OCI-LY1 (cell line): ENCODE measurements at regions not wholly inside any gene's neighbourhood (a gene's known extent, or its start where the extent isn't known, plus 50 kb on each side); places are given as distances from the start of the nearest gene placed in this dataset.

ENCODE experiments used
- H2AFZ ChIP-seq: fragments of 200-600 bp; sonication (generic), shearing (Covaris generic); 2 replicates; pipeline ENCODE4 v1.6.0; 2014; ENCODE audit warnings: antibody characterized with exemption, mild to moderate bottlenecking, low read length
- H3F3A ChIP-seq: fragments of 200-600 bp; sonication (generic), shearing (Covaris generic); 2 replicates; pipeline ENCODE4 v1.6.0; 2014; ENCODE audit warnings: mild to moderate bottlenecking, antibody characterized with exemption, low read length, moderate library complexity; ENCODE audit not compliant: insufficient read depth
- H3K27ac ChIP-seq: fragments of 200-600 bp; sonication (generic); 2 replicates; pipeline ENCODE4 v1.5.1; 2014; ENCODE audit warnings: low read length, mixed run types, mild to moderate bottlenecking, low read depth; ENCODE audit not compliant: poor library complexity, severe bottlenecking
- H3K27me3 ChIP-seq: fragments of 200-600 bp; sonication (generic); 2 replicates; pipeline ENCODE4 v1.6.0; 2014; ENCODE audit warnings: antibody characterized with exemption, mild to moderate bottlenecking, low read length, moderate library complexity; ENCODE audit not compliant: insufficient read depth
- H3K36me3 ChIP-seq: fragments of 200-600 bp; sonication (generic); 2 replicates; pipeline ENCODE4 v1.6.1; 2014; ENCODE audit warnings: mild to moderate bottlenecking, antibody characterized with exemption, low read length, moderate library complexity, mixed read lengths; ENCODE audit not compliant: insufficient read depth
- H3K4me1 ChIP-seq: fragments of 200-600 bp; sonication (generic); 2 replicates; pipeline ENCODE4 v1.5.1; 2014; ENCODE audit warnings: mild to moderate bottlenecking, low read length, moderate library complexity; ENCODE audit not compliant: insufficient read depth, severe bottlenecking
- H3K4me2 ChIP-seq: fragments of 200-600 bp; sonication (generic), shearing (Covaris generic); 2 replicates; pipeline ENCODE4 v1.6.1; 2014; ENCODE audit warnings: low read length
- H3K4me3 ChIP-seq: fragments of 200-600 bp; sonication (generic); 2 replicates; pipeline ENCODE4 v1.5.1; 2014; ENCODE audit warnings: low read length, low read depth, mild to moderate bottlenecking, mixed read lengths; ENCODE audit not compliant: poor library complexity, severe bottlenecking
- H3K79me2 ChIP-seq: fragments of 200-600 bp; shearing (Covaris generic); 2 replicates; pipeline ENCODE4 v1.6.1; 2016; ENCODE audit warnings: mixed run types, low read length, mixed read lengths; ENCODE audit not compliant: insufficient read depth
- H3K9ac ChIP-seq: fragments of 200-600 bp; sonication (generic), shearing (Covaris generic); 2 replicates; pipeline ENCODE4 v1.6.1; 2014; ENCODE audit warnings: mild to moderate bottlenecking, low read length, mixed read lengths
- H3K9me2 ChIP-seq: fragments of 200-600 bp; sonication (generic), shearing (Covaris generic); 2 replicates; pipeline ENCODE4 v1.6.1; 2014; ENCODE audit warnings: low read depth, mild to moderate bottlenecking, low read length, mixed read lengths
- H3K9me3 ChIP-seq: fragments of 200-600 bp; shearing (Covaris generic); 2 replicates; pipeline ENCODE4 v1.6.1; 2014; ENCODE audit warnings: low read length, mixed read lengths
- H4K20me1 ChIP-seq: fragments of 200-600 bp; sonication (generic), shearing (Covaris generic); 2 replicates; pipeline ENCODE4 v1.6.0; 2016; ENCODE audit warnings: mild to moderate bottlenecking, low read length; ENCODE audit not compliant: insufficient read depth
- EZH2 ChIP-seq: fragments of 200-600 bp; sonication (generic), shearing (Covaris generic); IDR thresholded peaks from 2 replicates; pipeline ENCODE4 v1.8.0; 2017; ENCODE audit warnings: borderline replicate concordance, mixed run types, mild to moderate bottlenecking, antibody characterized with exemption, low read length, moderate library complexity, mixed read lengths
- TF ChIP-seq, protein P1 (sequence below): fragments of 200-600 bp; sonication (generic), shearing (Covaris generic); IDR thresholded peaks from 2 replicates; pipeline ENCODE4 v1.5.1; 2017; ENCODE audit warnings: mild to moderate bottlenecking, antibody characterized with exemption, low read length, moderate library complexity, mixed read lengths

GRCh38 chr14:60357551-60358149 lies 108.6 kb downstream of the PPM1A start:
- Histone ChIP-seq H2AFZ (no peak overlapping the region), H3K4me1 (peaks cover 22% of the 10 kb centered on the region), H3K36me3 (no peaks in the 10 kb centered on the region), H3K27me3 (no peaks in the 10 kb centered on the region), H3K4me3 (no peak overlapping the region), H3K9me2 (no peaks in the 10 kb centered on the region), H3K79me2 (no peaks in the 10 kb centered on the region), H4K20me1 (no peaks in the 10 kb centered on the region), H3K4me2 (no peak overlapping the region), H3K9me3 (no peaks in the 10 kb centered on the region), H3F3A (no peaks in the 10 kb centered on the region), H3K27ac (no peak overlapping the region), H3K9ac (no peak overlapping the region)
- TF ChIP-seq, protein P1, sequence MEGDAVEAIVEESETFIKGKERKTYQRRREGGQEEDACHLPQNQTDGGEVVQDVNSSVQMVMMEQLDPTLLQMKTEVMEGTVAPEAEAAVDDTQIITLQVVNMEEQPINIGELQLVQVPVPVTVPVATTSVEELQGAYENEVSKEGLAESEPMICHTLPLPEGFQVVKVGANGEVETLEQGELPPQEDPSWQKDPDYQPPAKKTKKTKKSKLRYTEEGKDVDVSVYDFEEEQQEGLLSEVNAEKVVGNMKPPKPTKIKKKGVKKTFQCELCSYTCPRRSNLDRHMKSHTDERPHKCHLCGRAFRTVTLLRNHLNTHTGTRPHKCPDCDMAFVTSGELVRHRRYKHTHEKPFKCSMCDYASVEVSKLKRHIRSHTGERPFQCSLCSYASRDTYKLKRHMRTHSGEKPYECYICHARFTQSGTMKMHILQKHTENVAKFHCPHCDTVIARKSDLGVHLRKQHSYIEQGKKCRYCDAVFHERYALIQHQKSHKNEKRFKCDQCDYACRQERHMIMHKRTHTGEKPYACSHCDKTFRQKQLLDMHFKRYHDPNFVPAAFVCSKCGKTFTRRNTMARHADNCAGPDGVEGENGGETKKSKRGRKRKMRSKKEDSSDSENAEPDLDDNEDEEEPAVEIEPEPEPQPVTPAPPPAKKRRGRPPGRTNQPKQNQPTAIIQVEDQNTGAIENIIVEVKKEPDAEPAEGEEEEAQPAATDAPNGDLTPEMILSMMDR: no peak

DNA sequence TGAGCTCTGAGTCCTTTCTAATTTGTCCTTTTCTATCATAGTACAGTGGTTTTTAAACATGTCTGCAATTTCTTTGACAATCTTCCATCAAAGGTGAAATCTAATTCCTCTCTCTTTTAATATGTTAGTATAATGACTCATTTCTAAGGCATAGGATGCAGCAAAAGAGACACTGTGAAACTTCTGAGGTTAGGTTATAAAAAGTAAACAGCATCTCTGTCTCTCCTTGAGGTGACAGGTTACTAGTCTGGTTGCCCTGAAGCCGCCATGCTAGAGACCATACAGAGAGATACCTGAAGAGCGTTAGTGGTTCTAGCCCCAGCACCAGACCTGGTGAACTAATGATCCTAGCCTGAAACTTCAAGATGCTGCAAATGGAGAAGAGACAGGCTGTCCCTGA lies 114.3 kb downstream of the PPM1A start:
- Histone ChIP-seq H2AFZ (no peak overlapping the region), H3K9ac (no peak overlapping the region), H3K9me2 (no peaks in the 10 kb centered on the region), H3K27ac (no peak overlapping the region), H4K20me1 (no peaks in the 10 kb centered on the region), H3F3A (no peaks in the 10 kb centered on the region), H3K4me3 (no peak overlapping the region), H3K79me2 (no peaks in the 10 kb centered on the region), H3K27me3 (no peaks in the 10 kb centered on the region), H3K9me3 (no peaks in the 10 kb centered on the region), H3K4me1 (no peaks in the 10 kb centered on the region), H3K36me3 (no peaks in the 10 kb centered on the region), H3K4me2 (no peak overlapping the region)
- no peak for TF ChIP-seq EZH2
- TF ChIP-seq, protein P1: no peak

DNA sequence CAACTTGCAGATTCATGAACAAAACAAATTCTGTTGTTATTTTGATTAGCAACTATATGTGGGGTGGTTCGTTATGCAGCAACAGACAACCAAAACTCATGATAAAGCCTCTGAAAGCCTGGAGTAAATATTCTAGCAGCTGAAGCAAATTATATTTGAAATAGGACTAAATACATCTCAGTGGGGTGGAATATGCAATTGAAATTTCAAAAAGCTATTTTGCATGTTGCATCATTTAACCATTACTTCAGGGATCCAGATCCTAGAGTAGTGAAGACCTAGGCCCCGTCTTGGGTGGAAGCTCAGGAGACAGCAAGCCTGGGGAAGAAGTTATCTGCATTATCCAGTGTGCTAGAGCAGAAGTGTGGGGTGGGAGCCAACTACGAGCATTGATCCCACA lies 114.7 kb downstream of the PPM1A start:
- Histone ChIP-seq H3K4me1 (no peaks in the 10 kb centered on the region), H3K36me3 (no peaks in the 10 kb centered on the region), H3K4me2 (no peak overlapping the region), H3K27me3 (no peaks in the 10 kb centered on the region), H2AFZ (no peak overlapping the region), H3K9me2 (no peaks in the 10 kb centered on the region), H3K79me2 (no peaks in the 10 kb centered on the region), H3K4me3 (no peak overlapping the region), H3K9me3 (no peaks in the 10 kb centered on the region), H3K27ac (no peak overlapping the region), H3K9ac (no peak overlapping the region), H3F3A (no peaks in the 10 kb centered on the region), H4K20me1 (no peaks in the 10 kb centered on the region)
- no peak for TF ChIP-seq EZH2
- TF ChIP-seq, protein P1: no peak
